CD4-positive, alpha-beta T cell treated with Interleukin-12 subunit alpha and Interleukin-12 subunit beta, for 1 hour (primary cell): ENCODE measurements at regions not wholly inside any gene's neighbourhood (a gene's known extent, or its start where the extent isn't known, plus 50 kb on each side); places are given as distances from the start of the nearest gene placed in this dataset.

Experiments
- DNase-seq: peaks from one replicate; pipeline ENCODE4 v3.0.0-alpha.2; 2020

DNA sequence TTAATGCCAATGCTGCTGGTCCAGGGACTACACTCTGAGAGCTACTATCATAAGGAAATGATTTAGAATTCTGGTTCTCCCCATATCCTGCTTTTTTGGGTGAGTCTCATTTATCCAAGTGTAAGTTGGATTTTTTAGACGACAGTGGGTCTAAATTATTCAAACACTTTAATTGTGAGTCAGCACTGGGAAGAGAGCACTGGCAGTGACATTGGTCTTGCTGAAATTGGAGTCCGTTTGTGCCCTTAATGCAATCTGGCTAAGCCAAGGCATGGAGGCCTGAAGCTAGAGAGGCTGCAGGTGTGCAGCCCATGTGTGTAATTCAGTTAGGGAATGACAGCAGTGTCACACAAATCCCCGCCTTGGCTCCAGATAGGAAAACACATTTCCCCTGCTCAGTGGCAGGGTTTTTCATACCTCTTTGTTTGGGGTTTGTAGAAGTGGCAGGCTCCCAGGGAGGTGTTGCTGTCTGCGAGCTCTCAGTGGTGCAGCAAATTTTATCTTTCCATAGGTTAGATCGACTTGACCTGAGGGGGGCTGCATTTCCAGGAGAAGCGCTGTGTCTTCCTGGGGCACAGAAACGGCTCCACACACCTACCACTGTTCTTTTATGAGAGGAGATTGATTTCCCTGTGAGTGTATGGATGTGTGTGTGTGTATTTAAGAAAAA lies 197.7 kb downstream of the CD47 start:
- DNase-seq: no peak

DNA sequence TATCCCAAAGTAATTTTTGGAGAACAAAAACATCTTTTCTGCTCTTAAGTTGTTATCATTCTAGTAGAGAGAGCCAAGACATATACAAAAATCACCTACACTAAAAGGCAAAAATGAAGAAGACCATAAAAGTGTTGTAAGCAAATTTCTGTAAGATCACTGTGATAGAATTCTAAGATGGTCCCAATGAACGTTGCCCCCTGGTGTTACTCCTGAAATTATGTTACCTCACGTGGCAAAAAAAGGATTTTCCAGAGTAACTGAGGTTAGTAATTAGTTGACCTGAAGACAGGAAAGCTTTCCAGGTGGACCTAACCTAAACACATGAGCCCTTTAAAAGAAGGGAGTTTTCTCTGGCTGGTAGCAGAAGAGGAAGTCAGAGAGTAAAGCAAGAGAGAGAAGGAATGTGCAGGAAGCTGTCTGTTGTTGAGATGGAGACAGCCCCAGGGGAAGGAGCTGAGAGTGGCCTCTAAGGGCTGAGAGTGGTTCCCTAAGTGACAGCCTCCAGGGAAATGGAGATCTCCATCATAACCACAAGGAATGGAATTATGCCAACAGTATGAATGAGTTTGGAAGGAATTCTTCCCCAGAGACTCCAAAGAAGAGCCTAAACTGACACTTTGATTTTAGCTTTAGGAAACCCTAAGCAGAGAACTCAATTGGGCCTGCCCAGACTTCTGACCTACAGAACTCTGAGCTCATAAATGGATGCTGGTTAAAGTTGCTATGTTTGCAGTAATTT lies 205.9 kb downstream of the CD47 start:
- no peak for DNase-seq

DNA sequence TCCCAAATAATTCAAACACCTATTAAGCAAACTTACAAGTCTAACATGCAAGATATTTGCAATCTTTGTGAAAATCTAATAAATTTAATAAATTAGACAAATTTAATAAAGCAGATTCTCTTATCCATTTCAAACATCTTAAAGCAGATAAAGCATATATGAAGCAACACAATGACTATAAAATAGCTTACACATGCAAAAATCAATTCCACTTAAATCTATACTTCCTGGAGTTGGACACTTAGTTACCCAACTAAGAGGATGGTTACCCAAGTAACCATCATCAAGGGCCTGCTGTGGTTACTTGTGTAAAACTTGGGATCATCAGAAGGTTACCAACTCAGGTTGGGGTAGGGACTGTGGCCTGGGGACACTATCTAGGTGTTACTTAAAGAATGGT lies 206.8 kb downstream of the CD47 start:
- DNase-seq: no peak

DNA sequence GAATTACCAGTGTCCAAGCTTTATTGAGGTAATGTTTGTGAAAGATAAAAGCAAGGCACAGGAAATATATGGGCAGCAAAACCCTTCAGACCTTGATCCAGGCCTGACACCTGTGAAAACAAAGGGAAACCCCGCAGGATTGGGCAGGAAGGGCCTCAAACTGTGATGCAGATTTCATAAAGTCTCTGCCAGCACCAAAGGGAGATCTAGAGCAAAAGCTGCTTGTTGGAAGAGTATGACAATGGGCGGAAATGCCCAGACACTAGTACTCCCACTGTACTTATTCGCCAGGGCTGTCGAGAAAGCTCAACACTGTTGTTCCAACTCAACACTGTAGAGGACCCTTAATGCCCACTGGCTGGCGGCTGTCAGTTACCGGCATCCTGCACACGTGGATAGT lies 207.9 kb downstream of the CD47 start:
- no peak for DNase-seq

DNA sequence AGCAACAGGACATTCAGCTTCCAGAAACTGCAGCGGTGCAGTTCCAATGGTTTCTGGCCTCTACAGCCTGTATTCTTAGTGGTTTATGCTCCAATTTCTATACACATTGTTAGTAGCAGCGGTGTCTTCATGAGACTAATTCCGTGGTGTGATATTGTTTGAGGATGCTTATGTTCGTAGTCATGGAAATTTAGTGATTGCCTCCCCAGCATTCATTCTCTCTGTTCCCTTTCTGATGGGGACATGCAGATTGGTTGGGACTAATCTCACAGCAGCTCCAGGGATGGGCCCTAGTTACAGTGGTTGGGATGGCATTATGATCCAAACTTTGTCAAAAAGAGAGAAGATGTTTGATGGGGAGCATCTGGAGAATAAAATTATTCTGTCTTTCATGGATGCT lies 208.6 kb downstream of the CD47 start:
- no peak for DNase-seq

DNA sequence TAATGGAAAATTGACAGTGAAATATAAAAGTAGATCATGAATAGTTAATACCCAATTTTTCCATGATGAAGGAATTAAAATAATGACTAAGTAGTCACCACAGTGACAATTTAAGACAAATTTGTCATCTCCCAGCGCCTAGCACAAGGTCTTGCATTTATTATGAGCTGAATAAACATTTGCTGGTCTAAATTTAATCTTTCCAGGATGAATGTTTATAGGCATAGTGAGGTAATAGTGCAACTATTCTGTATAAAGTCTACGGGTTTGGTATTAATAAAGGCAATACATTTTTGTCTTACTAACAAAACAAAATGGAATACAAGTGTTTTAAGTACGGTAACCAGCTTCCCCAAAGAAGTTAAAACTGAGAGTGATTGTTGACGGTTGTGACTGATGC lies 209.3 kb downstream of the CD47 start:
- DNase-seq: no peak

DNA sequence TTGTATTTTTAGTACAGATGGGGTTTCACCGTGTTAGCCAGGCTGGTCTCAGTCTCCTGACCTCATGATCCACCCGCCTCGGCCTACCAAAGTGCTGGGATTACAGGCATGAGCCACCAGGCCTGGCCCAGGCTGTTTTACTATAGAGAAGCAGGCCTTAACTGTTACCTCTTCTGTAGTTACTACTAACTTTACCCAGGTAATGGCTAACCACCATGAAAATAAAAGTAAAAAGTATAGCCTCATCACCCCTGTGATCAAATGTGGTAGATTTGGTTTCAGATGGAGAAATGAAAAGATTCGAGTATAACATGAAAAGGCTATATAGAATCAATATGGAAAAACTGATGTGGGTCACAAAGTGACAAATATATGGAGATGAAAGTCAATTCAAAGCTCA lies 210.1 kb downstream of the CD47 start:
- DNase-seq: no peak

GRCh38 chr3:107877936-107878335 lies 212.9 kb downstream of the CD47 start:
- DNase-seq: no peak

- no peak for DNase-seq
These were observed 219.7 kb downstream of the CD47 start for GRCh38 chr3:107870943-107871638.

DNA sequence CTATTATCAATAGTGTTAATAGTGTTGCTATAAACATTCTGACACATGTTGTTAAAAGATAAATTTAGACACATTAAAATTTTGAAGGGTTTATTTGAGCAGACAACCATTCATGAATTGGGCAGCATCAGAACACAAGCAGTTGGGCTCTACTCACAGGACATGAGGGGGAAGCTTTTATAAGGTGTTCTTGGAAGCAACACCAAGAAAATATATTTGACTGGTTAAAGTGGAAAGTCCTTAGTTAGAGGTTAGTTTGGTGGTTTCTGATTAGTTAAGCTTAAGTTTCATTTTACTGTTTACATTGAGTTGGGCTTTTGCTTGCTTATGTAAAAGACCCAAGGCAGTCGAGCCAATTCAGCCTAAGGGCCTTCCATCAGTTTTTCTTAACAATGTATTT lies 220.7 kb downstream of the CD47 start:
- no peak for DNase-seq

DNA sequence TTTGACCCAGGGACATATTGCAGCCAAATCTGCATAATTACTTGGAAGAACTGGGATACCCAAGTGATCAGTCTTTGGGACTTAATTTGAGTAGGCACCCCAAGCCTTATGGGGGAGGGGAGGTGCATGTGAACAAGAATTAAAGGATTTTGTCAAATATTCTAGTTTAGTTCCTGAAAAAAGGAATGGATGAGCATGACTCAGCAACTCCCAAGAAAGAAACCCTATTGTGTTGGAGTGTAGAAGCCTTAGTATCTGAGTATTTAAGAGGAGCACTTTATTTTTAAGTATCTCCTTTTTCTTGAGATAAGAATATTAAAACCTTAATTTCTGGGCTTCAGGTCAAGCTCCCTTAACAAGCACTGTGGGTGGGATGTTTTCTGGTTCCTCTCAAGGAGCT lies 222.4 kb downstream of the CD47 start:
- DNase-seq: no peak

DNA sequence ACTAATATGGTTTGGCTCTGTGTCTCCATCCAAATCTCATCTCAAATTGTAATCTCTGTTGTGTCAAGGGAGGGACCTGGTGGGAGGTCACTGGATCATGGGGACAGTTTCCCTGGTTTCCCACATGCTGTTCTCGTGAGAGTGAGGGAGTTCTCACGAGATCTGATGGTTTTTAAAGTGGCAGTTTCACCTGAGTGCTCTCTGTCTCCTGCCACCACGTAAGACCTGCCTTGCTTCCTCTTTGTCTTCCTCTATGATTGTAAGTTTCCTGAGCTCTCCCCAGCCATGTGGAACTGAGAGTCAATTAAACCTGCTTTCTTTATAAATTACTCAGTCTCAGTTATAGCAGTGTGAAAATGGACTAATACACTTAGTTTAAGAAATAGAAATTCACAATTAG lies 228.9 kb downstream of the CD47 start:
- no peak for DNase-seq

DNA sequence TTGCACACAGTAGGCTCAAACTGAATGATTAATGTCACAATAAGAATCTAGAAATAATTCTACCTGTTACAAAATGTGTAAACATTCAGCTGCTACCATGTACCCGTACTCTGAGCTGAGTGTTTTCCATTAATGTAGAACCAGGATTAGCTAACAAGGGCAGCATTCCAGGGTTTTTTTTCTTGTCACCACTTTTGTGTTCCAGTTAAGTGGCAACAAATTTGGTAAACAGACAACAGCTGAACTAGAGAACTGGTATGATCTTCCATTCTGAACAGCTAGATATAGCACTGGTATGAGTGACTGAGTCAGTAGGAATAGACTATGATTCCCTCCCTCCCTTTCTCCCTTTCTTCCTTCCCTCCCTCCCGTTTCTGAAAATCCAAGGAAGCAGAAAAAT lies 229.4 kb downstream of the CD47 start:
- no peak for DNase-seq
